HG02840 (cell line): ENCODE measurements at regions not wholly inside any gene's neighbourhood (a gene's known extent, or its start where the extent isn't known, plus 50 kb on each side); places are given as distances from the start of the nearest gene placed in this dataset.
"Not testable (repeated sequence)": the region's sequence is repeated elsewhere in the genome, so short reads cannot be mapped to it uniquely, and the experiment has no call there.

Experiments
- ATAC-seq: cut with Tn5 transposase; IDR thresholded peaks from one replicate; pipeline ENCODE4 v1.9.1; 2021; ENCODE audit warnings: mild to moderate bottlenecking, moderate library complexity, moderate number of reproducible peaks; ENCODE audit not compliant: unreplicated experiment, low FRiP score

DNA sequence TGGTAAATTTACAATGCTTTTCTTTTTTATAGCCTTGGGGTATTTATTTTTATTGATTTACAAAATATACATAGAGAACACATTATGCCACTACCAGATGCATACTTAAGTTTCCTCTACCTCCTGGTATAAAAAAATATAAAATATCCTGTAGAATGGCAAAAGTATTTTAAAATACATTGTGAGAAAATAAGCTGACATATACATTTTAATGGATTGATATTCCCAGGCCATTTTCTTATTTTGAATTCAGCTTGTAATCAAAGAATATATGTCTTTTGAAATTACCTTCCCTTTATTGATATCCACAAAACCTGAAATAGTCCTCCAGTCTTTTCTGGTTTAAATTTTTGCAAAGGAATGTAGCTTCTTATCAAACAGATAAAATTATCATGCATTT, 923.9 kb downstream of the CDH18 start:
- no peak for ATAC-seq

GRCh38 chr5:19067741-19068140, 920.3 kb downstream of the CDH18 start:
- no peak for ATAC-seq

GRCh38 chr5:19098434-19098833, 889.6 kb downstream of the CDH18 start:
- ATAC-seq: no peak

- ATAC-seq: no peak
These were observed 888.8 kb downstream of the CDH18 start for GRCh38 chr5:19099195-19099594.

- no peak for ATAC-seq
These were observed 883.1 kb downstream of the CDH18 start for GRCh38 chr5:19104948-19105347.

- ATAC-seq: no peak
These were observed 865.1 kb downstream of the CDH18 start for GRCh38 chr5:19122923-19123322.

DNA sequence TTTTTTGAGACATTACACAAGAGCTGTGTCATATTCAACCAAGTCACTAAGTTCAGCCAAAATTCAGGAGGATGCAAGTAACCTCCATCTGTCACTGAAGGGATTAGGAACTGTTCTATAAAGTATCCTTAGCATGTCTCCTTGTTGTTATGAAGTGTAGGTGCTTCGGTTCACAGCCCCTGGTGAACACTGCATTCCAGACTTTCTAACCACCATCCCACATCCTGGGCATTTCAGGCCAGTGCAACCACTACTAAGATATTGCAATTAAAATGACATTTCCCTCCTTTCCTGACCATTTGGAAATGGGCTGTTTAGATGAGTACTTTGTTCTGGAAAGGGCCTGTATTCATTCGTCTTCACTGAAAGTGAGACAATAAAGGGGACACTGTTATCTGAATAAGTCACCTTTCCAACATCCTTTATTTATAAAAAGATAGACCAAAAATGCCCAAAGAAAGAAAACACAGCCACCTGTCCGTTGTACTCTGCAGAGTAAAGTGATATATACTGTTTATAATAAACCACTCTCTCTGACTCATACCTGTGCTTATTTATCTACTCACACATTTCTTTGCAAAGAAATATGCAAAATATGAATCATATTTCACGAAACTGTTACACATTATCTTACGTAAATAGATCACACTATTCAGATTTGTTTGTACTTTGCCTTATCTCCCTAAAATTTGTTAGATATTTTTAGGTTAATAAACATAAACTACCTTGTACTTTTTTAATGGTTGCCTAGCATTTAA, 861.9 kb downstream of the CDH18 start:
- no peak for ATAC-seq

GRCh38 chr5:19140276-19140675, 847.7 kb downstream of the CDH18 start:
- no peak for ATAC-seq

GRCh38 chr5:19141937-19142524, 846.0 kb downstream of the CDH18 start:
- ATAC-seq: not testable (repeated sequence)

DNA sequence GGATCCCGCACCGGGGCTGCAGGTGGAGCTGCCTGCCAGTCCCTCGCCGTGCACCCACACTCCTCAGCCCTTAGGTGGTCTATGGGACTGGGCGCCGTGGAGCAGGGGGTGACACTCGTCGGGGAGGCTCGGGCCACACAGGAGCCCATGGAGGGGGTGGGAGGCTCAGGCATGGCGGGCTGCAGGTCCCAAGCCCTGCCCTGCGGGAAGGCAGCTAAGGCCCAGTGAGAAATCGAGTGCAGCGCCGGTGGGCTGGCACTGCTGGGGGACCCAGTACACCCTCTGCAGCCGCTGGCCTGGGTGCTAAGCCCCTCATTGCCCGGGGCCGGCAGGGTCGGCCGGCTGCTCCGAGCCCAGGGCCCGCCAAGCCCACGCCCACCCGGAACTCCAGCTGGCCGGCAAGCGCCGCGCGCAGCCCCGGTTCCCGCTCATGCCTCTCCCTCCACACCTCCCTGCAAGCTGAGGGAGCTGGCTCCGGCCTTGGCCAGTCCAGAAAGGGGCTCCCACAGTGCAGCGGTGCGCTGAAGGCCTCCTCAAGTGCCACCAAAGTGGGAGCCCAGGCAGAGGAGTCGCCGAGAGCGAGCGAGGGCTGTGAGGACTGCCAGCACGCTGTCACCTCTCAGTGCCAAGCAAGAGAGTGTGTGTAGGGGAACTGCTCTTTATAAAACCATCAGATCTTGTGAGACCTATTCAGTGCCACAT, 845.1 kb downstream of the CDH18 start:
- ATAC-seq: not testable (repeated sequence)

- no peak for ATAC-seq
These were observed 844.1 kb downstream of the CDH18 start for GRCh38 chr5:19143935-19144334.

DNA sequence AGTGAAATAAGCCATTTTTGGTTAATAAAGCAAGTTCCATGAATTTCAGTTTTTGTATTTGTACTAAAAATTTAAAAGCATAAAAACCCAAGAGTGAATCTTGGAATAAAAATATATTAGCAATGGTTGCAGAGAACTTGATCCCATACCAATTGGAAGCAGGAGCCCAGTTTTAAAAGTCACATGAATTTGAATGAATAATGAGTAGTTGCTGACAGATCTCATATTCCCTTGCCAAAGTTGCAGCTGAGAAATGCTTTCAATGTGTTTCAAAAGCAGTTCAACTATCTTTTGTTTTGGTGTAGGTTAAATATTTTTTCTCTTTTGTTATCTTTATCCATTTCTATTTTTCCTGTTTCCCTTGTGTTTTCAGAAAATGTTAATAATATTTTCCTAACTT, 818.6 kb downstream of the CDH18 start:
- no peak for ATAC-seq

GRCh38 chr5:19172926-19173470, 815.0 kb downstream of the CDH18 start:
- ATAC-seq: no peak

DNA sequence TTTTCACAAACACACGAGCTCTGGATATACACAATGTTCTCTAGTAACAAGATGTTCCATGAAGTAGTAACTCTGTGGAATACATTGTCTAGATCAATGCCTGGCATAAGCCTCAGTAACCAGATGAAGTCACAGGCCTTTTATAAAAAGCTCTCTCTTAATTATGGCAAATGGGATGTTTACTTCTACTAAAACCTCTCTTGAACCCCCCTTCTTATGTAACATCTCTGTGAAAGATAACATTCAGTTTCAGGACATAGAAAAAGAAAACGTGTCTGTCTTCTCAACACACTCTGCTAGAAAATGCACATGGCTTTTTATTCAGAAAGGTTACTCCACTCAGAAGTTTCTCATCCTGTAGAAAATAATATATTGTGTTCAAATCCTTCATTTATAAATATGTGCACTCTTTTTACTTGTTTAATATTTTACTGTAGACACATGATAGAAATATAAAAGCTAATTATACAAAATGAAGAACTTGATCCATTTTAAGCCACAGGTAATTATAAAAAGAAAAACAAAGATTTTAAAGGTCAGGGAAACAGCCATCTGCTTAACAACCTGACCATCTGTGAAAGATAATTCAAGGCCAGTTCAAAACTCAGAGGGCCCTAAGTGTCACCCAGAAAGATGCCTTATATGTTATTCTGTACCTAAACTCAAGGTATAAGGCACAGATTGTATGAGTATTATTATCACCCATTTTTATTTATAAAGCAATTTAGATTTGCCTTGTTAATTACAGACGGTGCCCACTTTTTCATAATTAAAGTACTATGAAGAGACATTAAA, 812.0 kb downstream of the CDH18 start:
- no peak for ATAC-seq

- ATAC-seq: no peak
These were observed 808.4 kb downstream of the CDH18 start for GRCh38 chr5:19179571-19179970.

DNA sequence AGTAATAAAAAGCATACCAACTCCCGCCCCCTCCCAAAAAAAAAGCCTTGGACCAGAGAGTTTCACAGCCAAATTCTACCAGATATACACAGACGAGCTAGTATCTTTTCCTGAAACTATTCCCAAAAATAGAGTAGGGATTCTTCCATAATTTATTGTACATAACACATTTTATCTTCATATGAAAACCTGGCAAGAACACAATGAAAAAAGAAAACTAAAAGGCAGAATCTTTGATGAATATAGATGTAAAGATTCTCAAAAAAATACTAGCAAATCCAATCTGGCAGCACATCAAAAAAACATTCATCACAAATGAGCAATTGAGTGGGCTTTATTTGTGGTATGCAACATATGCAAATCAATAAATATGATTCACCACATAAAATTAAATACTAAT, 798.8 kb downstream of the CDH18 start:
- ATAC-seq: no peak

GRCh38 chr5:19193631-19194030, 794.4 kb downstream of the CDH18 start:
- ATAC-seq: no peak

DNA sequence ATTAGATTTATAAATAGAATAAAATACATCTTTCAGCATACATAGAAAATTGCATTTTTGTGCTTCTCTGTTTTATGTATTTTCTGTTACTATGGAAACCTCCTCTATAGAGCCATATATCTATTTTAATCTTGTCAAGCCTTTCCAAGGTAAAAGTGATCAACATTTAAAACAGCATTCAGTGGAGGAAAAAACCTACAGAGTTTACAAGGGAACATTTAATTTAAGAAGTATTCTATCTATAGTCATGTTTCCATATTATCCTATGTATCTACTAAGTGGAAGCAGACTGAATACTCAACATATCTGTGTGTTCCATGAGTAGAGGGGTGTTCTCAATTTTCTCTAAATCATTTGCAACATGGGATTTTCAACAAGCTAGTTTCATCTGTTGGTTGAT, 791.4 kb downstream of the CDH18 start:
- no peak for ATAC-seq

DNA sequence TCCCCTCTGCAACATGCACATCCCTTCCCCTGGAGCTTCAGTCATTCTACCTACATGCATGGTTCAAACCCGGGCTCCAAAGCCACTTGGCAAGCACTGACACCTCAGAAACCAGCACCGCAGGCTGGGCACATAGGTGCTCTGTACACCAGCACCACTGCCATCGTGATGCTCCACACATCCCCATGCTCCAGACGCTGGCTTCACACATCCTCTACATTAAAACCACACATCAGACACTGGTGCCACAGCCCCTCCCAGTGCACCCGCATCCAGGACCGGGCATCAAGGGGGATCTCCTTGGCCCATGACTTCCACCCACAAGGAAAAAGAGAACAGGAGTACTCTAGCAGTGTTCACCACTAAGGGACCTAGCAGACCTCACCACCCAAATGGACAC, 787.7 kb downstream of the CDH18 start:
- ATAC-seq: no peak

GRCh38 chr5:19208397-19208796, 779.6 kb downstream of the CDH18 start:
- ATAC-seq: no peak

DNA sequence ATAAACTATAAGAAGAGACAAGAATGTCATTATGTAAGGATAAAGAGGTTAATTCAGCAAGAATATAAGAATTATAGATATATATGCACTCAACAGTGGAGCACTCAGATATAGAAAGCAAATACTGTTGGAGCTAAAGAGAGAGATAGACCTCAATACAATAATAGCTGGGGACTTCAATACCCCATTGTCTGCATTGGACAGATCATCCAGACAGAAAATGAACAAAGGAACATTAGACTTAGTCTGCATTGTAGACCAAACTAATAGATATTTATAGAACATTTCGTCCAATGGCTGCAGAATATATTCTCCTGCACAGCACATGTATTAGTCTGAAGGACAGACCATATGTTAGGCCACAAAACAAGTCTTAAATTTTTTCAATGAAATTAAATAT, 777.1 kb downstream of the CDH18 start:
- no peak for ATAC-seq
